Astrocyte (in vitro differentiated cells and primary cell): ENCODE measurements at regions not wholly inside any gene's neighbourhood (a gene's known extent, or its start where the extent isn't known, plus 50 kb on each side); places are given as distances from the start of the nearest gene placed in this dataset.

ENCODE experiments used
- CTCF ChIP-seq: IDR thresholded peaks from 2 replicates; pipeline ENCODE4 v1.5.1; 2011; ENCODE audit warnings: low read depth, mild to moderate bottlenecking, inconsistent platforms, low read length, moderate library complexity; ENCODE audit not compliant: insufficient read depth
- EZH2 ChIP-seq: IDR thresholded peaks from 2 replicates; pipeline ENCODE4 v1.6.1; 2012; ENCODE audit warnings: mild to moderate bottlenecking, low read length, inconsistent platforms; ENCODE audit not compliant: insufficient read depth

DNA sequence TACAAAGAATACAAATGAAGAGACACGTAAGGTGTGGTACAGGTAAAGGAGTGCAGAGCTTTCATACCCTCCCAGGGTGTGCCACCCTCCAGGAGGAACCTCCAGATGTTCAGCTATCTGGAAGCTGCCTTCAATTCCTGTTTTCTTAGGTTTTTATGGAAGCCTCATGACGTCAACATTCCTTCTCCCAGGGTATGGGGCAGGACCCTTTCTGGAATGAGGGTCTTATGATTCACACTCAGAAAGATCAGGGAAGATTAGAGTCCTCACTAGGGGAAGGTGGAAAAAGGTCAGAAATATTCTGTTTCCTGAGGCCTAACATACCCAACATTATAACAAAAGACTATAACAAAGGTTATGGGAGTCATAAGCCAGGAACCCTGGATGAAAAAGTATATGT is 99.8 kb upstream of the PLCL2 start:
- no peak for TF ChIP-seq EZH2
- TF ChIP-seq CTCF, result no peak
